Fibroblast of the aortic adventitia (primary cell): ENCODE measurements at regions not wholly inside any gene's neighbourhood (a gene's known extent, or its start where the extent isn't known, plus 50 kb on each side); places are given as distances from the start of the nearest gene placed in this dataset.

Experiments used
- DNase-seq: peaks from one replicate; pipeline ENCODE4 v3.0.0-alpha.2; 2010; ENCODE audit warnings: low read depth
- H3K4me3 ChIP-seq: 2 replicates; pipeline ENCODE4 v1.5.1; 2011; ENCODE audit warnings: low read depth, mild to moderate bottlenecking, control low read depth, low read length, moderate library complexity
- TF ChIP-seq, protein P1 (sequence below): IDR thresholded peaks from 2 replicates; pipeline ENCODE4 v1.5.1; 2011; ENCODE audit warnings: mild to moderate bottlenecking, low read length, control low read depth, inconsistent platforms; ENCODE audit not compliant: insufficient read depth

- TF ChIP-seq, protein P1, sequence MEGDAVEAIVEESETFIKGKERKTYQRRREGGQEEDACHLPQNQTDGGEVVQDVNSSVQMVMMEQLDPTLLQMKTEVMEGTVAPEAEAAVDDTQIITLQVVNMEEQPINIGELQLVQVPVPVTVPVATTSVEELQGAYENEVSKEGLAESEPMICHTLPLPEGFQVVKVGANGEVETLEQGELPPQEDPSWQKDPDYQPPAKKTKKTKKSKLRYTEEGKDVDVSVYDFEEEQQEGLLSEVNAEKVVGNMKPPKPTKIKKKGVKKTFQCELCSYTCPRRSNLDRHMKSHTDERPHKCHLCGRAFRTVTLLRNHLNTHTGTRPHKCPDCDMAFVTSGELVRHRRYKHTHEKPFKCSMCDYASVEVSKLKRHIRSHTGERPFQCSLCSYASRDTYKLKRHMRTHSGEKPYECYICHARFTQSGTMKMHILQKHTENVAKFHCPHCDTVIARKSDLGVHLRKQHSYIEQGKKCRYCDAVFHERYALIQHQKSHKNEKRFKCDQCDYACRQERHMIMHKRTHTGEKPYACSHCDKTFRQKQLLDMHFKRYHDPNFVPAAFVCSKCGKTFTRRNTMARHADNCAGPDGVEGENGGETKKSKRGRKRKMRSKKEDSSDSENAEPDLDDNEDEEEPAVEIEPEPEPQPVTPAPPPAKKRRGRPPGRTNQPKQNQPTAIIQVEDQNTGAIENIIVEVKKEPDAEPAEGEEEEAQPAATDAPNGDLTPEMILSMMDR, result no peak
- no peak overlapping the region for H3K4me3 ChIP-seq
These were observed 783.9 kb downstream of the TSN start for GRCh38 chr2:122539311-122539710.

GRCh38 chr2:122539920-122540319, 784.5 kb downstream of the TSN start:
- TF ChIP-seq, protein P1, result no peak
- H3K4me3 ChIP-seq, result no peak overlapping the region
- no peak for DNase-seq

More at GRCh38 chr2:122539311-122539710, 783.9 kb downstream of the TSN start:
- no peak for DNase-seq

DNA sequence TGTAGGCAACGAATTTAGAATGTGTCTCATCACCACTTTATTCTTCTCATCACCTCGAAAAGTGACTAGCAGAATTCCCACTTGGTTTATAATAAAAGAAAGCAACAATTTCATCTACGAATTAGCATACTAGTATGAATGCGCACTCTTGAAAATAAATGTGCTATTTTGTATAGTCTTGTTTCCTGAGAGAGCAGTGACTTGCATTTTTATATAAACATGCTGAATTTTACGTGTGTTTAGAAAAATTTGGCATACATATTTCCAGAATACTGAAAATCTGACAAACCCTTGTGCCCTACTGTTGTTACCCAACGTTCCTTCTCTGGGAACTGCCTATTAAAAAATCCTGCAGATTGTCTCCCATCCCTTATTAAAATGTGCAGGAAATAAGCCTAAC, 786.8 kb downstream of the TSN start:
- H3K4me3 ChIP-seq, result no peak overlapping the region
- TF ChIP-seq, protein P1, result no peak
- no peak for DNase-seq

- DNase-seq, result no peak
- TF ChIP-seq, protein P1, result no peak
- no peak overlapping the region for H3K4me3 ChIP-seq
These were observed 787.2 kb downstream of the TSN start for GRCh38 chr2:122542646-122543045.

GRCh38 chr2:122543815-122544214, 788.4 kb downstream of the TSN start:
- TF ChIP-seq, protein P1, result no peak
- no peak overlapping the region for H3K4me3 ChIP-seq
- DNase-seq, result no peak

DNA sequence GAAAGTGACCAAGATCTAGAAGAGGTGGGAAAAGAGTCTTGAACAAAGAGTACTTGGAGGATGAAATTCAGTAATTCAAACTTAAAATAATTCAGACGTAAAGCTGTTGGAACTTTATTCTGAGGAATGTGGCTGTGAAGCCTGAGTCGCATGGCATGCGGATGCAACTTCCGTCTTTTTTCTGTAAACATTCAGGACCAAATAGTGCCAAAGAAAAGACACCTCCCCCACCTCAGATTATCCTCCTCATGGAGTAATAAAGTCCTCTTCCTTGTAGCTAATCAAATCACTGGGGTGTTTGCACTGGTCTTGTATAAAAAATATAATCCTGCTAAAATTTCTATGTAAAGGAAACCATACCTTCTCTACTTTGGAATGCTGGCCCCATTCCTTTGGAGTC, 790.4 kb downstream of the TSN start:
- no peak for DNase-seq
- H3K4me3 ChIP-seq, result no peak overlapping the region
- TF ChIP-seq, protein P1, result no peak

GRCh38 chr2:122562775-122563174, 807.3 kb downstream of the TSN start:
- DNase-seq, result no peak
- TF ChIP-seq, protein P1, result no peak
- no peak overlapping the region for H3K4me3 ChIP-seq
